ENCODE measurements at regions not wholly inside any gene's neighbourhood (a gene's known extent, or its start where the extent isn't known, plus 50 kb on each side); places are given as distances from the start of the nearest gene placed in this dataset.

GRCh38 chr3:74267131-74267530 lies 347.3 kb downstream of the CNTN3 start:
- H3K4me3 ChIP-seq (ENCODE audit: low read depth, low read length) = no peak overlapping the region
- no peak for DNase-seq (ENCODE audit: low read depth)
- no peak for TF ChIP-seq MYC (IDR thresholded peaks at IDR 0.05; ENCODE audit: low read depth, low read length)
- no peak for TF ChIP-seq MAX (IDR thresholded peaks at IDR 0.05; ENCODE audit: low read depth, low read length)
- TF ChIP-seq, protein P1, sequence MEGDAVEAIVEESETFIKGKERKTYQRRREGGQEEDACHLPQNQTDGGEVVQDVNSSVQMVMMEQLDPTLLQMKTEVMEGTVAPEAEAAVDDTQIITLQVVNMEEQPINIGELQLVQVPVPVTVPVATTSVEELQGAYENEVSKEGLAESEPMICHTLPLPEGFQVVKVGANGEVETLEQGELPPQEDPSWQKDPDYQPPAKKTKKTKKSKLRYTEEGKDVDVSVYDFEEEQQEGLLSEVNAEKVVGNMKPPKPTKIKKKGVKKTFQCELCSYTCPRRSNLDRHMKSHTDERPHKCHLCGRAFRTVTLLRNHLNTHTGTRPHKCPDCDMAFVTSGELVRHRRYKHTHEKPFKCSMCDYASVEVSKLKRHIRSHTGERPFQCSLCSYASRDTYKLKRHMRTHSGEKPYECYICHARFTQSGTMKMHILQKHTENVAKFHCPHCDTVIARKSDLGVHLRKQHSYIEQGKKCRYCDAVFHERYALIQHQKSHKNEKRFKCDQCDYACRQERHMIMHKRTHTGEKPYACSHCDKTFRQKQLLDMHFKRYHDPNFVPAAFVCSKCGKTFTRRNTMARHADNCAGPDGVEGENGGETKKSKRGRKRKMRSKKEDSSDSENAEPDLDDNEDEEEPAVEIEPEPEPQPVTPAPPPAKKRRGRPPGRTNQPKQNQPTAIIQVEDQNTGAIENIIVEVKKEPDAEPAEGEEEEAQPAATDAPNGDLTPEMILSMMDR (IDR thresholded peaks at IDR 0.05; ENCODE audit: low read depth, low read length) = no peak
- no peak for TF ChIP-seq POLR2A (IDR thresholded peaks at IDR 0.05; ENCODE audit: extremely low read depth, insufficient read length)

DNA sequence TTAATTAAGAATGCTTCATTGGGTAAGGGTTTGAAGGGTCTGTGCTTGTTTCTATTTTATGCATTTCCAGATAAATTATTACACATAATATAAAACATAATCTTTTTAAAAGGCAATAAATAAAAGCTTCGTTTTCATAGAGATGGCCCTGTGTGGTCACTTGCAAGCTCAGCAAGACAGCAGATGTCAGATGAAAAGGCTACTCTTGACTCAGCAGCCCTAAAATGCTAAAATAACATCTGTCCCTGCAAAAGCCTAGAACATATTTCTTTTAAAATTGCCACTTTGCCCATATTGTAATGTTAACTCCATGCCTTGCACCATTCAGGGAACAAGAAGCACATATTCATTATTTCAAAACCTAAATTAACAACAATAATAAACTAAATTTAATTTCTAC lies 349.4 kb downstream of the CNTN3 start:
- no peak for DNase-seq (ENCODE audit: low read depth)
- TF ChIP-seq POLR2A (IDR thresholded peaks at IDR 0.05; ENCODE audit: extremely low read depth, insufficient read length) = no peak
- TF ChIP-seq MYC (IDR thresholded peaks at IDR 0.05; ENCODE audit: low read depth, low read length) = no peak
- TF ChIP-seq MAX (IDR thresholded peaks at IDR 0.05; ENCODE audit: low read depth, low read length) = no peak
- H3K4me3 ChIP-seq (ENCODE audit: low read depth, low read length) = no peak overlapping the region

GRCh38 chr3:74263031-74263430 lies 351.4 kb downstream of the CNTN3 start:
- H3K4me3 ChIP-seq (ENCODE audit: low read depth, low read length) = no peak overlapping the region
- no peak for TF ChIP-seq MAX (IDR thresholded peaks at IDR 0.05; ENCODE audit: low read depth, low read length)
- TF ChIP-seq POLR2A (IDR thresholded peaks at IDR 0.05; ENCODE audit: extremely low read depth, insufficient read length) = no peak
- no peak for DNase-seq (ENCODE audit: low read depth)

- no peak for TF ChIP-seq MYC (IDR thresholded peaks at IDR 0.05; ENCODE audit: low read depth, low read length)
- TF ChIP-seq MAX (IDR thresholded peaks at IDR 0.05; ENCODE audit: low read depth, low read length) = no peak
- no peak for TF ChIP-seq POLR2A (IDR thresholded peaks at IDR 0.05; ENCODE audit: extremely low read depth, insufficient read length)
- TF ChIP-seq, protein P1 (IDR thresholded peaks at IDR 0.05; ENCODE audit: low read depth, low read length) = no peak
- no peak overlapping the region for H3K4me3 ChIP-seq (ENCODE audit: low read depth, low read length)
- no peak for DNase-seq (ENCODE audit: low read depth)
These were observed 381.4 kb downstream of the CNTN3 start for GRCh38 chr3:74233091-74233490.

DNA sequence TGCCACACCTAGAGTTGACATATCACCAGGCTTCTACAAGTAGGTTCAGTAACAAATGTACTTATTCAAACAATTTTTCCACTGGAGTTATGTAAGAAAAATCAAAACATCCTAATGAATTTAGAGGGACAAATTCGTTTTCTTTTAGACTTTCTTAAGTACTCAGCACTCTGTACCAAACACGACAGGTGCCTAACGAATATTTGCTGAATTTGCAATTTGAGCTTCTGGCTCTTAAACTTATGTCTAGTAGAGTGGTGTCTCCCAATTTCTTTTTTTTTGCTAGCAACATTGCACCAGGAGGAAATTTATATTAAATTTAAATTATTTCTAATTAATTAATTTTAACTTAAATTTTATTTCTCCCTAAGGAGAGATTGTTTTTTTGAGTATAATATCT lies 397.0 kb downstream of the CNTN3 start:
- TF ChIP-seq, protein P1 (IDR thresholded peaks at IDR 0.05; ENCODE audit: low read depth, low read length) = no peak
- TF ChIP-seq MYC (IDR thresholded peaks at IDR 0.05; ENCODE audit: low read depth, low read length) = no peak
- no peak for TF ChIP-seq MAX (IDR thresholded peaks at IDR 0.05; ENCODE audit: low read depth, low read length)
- TF ChIP-seq POLR2A (IDR thresholded peaks at IDR 0.05; ENCODE audit: extremely low read depth, insufficient read length) = no peak
- no peak overlapping the region for H3K4me3 ChIP-seq (ENCODE audit: low read depth, low read length)
- no peak for DNase-seq (ENCODE audit: low read depth)

DNA sequence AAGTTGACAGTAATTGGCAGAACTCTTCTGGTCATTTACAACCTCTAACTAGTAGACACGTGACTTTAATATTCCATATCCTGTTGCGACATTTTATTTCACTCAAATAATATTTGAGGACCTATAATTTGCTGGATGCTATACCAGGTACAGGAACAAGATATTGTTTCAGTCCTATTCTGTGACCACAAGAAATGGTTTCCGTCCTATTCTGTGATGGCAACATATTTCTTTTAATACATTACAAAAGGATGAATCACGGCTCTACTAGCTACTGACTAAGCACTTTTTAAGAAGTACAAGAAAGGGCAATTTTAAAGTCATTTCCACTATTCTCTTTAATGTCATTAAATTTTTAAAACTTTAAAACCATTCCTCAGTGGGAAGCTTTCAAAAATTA lies 400.2 kb downstream of the CNTN3 start:
- no peak for DNase-seq (ENCODE audit: low read depth)
- no peak for TF ChIP-seq MAX (IDR thresholded peaks at IDR 0.05; ENCODE audit: low read depth, low read length)
- TF ChIP-seq, protein P1 (IDR thresholded peaks at IDR 0.05; ENCODE audit: low read depth, low read length) = no peak
- no peak for TF ChIP-seq MYC (IDR thresholded peaks at IDR 0.05; ENCODE audit: low read depth, low read length)
- no peak for TF ChIP-seq POLR2A (IDR thresholded peaks at IDR 0.05; ENCODE audit: extremely low read depth, insufficient read length)
- H3K4me3 ChIP-seq (ENCODE audit: low read depth, low read length) = no peak overlapping the region

DNA sequence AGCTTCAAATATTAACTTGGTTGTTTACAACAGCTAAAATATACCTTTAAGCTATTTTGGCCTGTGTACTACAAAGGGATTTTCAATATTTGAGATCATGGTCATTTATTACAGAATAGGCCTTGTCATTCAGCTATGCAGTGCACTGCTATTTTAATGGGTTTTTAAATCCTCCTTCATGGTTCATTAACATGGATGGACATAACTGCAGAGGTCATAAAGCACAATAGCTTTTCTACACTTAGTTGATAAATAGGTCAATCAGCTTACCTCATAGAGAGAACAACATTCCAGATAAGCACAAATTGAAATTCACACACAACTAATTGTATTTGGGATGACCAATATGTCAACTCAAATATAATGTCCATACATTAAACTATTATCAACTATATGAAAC lies 403.7 kb downstream of the CNTN3 start:
- DNase-seq (ENCODE audit: low read depth) = no peak
- no peak overlapping the region for H3K4me3 ChIP-seq (ENCODE audit: low read depth, low read length)
- TF ChIP-seq MAX (IDR thresholded peaks at IDR 0.05; ENCODE audit: low read depth, low read length) (no peak), POLR2A (IDR thresholded peaks at IDR 0.05; ENCODE audit: extremely low read depth, insufficient read length) (no peak)
